Gastroesophageal sphincter (tissue), 3 donors: ENCODE measurements at regions not wholly inside any gene's neighbourhood (a gene's known extent, or its start where the extent isn't known, plus 50 kb on each side); places are given as distances from the start of the nearest gene placed in this dataset.

Source experiments
- POLR2A ChIP-seq, 2 donors: fragments of 450-650 bp; IDR thresholded peaks; one replicate each; pipeline ENCODE4 v1.6.1; 2017; ENCODE audit warnings: antibody characterized with exemption in 2 of 2, mild to moderate bottlenecking in 2 of 2, moderate library complexity in 1 of 2
- TF ChIP-seq, protein P1 (sequence below), 4 experiments: fragments of 200-600 bp in 2 of 4; fragments of 450-650 bp in 2 of 4; sonication (generic) in 1 of 4; IDR thresholded peaks; one replicate each; pipeline ENCODE4 v1.5.1; 2017 to 2019; ENCODE audit warnings: antibody characterized with exemption in 4 of 4, mild to moderate bottlenecking in 2 of 4, moderate library complexity in 2 of 4

DNA sequence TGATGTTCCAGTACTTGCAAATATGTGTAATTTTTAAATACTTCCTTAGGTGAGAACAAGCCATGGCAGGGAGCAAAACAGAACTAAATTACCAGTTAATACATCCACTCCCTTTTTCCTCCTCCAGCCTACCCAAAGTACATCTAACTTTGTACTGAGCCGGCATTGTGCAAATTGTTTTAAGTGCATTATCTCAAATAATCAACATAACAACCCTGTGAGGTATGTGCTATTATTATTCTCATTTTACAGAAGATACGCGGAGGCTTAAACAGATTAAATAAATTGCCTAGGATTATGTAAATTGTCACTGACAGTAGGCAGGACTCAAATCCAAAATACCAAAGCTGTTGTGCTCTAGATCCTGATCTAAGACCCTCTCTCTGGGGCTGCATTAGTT is 55.5 kb upstream of the KLF4 start:
- TF ChIP-seq POLR2A (IDR thresholded peaks at IDR 0.05), result no peak
- TF ChIP-seq, protein P1, sequence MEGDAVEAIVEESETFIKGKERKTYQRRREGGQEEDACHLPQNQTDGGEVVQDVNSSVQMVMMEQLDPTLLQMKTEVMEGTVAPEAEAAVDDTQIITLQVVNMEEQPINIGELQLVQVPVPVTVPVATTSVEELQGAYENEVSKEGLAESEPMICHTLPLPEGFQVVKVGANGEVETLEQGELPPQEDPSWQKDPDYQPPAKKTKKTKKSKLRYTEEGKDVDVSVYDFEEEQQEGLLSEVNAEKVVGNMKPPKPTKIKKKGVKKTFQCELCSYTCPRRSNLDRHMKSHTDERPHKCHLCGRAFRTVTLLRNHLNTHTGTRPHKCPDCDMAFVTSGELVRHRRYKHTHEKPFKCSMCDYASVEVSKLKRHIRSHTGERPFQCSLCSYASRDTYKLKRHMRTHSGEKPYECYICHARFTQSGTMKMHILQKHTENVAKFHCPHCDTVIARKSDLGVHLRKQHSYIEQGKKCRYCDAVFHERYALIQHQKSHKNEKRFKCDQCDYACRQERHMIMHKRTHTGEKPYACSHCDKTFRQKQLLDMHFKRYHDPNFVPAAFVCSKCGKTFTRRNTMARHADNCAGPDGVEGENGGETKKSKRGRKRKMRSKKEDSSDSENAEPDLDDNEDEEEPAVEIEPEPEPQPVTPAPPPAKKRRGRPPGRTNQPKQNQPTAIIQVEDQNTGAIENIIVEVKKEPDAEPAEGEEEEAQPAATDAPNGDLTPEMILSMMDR (IDR thresholded peaks at IDR 0.05), result no peak
